T47D (cell line): ENCODE measurements at regions not wholly inside any gene's neighbourhood (a gene's known extent, or its start where the extent isn't known, plus 50 kb on each side); places are given as distances from the start of the nearest gene placed in this dataset.
"Not testable (repeated sequence)": the region's sequence is repeated elsewhere in the genome, so short reads cannot be mapped to it uniquely, and the experiment has no call there.

Experiments
- DNase-seq, 2 experiments: peaks; one replicate each; pipeline versions ENCODE4 v3.0.0 to v3.0.0-alpha.2; 2011 to 2012; ENCODE audit warnings: low read depth in 1 of 2, low spot score in 1 of 2
- JUND ChIP-seq: IDR thresholded peaks from 2 replicates; pipeline ENCODE4 v1.6.1; 2012; ENCODE audit warnings: low read depth
- in situ Hi-C: cut with HindIII; loops from 2 replicates; pipeline ENCODE4 v1.10.0; 2016; ENCODE audit warnings: low sequenced_read_pairs, low pct_unique_long_range_greater_than_20kb

DNA sequence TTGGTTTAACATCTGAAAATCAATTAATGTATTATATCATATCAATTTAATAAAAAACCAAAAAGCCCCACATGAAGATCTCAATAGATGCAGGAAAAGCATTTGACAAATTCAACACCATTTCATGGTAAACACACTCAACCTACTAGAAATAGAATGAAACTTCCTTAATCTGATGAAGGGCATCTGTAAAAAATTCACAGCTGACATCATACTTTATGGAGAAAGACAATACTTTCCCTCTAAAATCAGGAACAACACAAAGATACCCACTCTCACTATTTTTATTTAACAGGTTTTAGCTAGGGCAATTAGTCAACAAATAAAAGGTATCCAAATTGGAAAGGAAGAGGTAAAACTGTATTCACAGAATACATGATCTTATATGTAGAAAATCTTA, 303.0 kb upstream of the ZEB2 start:
- in situ Hi-C loops, result no loop called here

DNA sequence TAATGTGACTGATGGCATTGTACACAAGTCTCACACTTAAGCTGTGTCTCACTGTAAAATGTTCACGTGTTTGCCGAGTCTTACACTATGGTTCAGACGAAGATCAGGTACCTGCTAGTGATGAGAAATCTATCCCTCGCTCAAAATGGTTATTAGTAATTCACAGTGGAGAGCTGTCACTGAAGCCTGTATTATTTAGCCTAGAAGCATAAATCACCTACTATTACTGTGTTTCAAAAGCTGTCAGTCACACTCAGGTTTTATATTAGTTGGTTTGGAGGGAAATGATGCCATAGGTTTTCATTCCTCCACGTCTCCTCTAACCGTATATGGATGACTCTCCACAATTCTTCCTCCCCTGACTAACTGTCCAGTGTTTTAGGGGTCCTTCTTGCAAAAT, 292.4 kb upstream of the ZEB2 start:
- no peak for DNase-seq
- in situ Hi-C loops, result no loop called here
- no peak for TF ChIP-seq JUND

More for the DNA sequence above, 303.0 kb upstream of the ZEB2 start:
- TF ChIP-seq JUND, result no peak
- no peak for DNase-seq

DNA sequence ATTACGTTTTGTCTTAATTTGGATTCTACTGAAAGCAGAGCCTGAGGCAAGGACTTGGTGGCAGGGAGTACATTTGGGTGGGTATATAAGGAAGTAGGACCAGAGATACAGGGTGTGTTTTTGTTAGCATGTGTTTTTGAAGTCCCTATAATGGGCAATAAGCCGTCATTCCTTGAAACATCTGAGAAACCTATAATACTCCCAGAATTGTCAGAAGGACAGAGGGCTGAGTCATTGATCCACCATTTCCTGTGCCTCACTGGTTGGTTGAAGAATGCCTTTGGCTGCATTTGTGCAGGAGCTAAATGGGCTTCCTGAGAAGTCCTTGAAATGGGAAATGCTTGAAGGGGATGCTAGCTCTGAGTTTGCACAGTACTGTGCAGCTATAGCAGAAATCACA, 281.8 kb upstream of the ZEB2 start:
- in situ Hi-C loops, result no loop called here
- TF ChIP-seq JUND, result no peak
- no peak for DNase-seq

DNA sequence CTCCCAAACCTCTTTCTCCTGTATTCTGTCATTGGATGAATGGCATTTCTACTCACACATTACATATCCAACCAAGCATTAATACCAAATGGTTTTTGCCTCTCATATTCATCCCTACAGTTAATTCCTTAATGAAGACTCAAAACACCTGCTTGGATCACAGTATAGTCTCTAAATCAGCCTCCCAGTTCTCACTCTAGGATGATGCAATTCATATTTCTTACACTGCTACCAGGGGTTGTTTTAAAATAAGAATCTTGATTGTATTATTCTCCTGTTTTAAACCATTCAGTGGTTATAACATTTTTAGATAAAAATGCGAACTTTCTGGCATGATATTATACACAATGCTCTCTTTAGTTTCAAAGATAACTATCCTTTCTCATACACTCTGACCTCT, 281.4 kb upstream of the ZEB2 start:
- in situ Hi-C loops, result no loop called here
- DNase-seq, result no peak
- no peak for TF ChIP-seq JUND

DNA sequence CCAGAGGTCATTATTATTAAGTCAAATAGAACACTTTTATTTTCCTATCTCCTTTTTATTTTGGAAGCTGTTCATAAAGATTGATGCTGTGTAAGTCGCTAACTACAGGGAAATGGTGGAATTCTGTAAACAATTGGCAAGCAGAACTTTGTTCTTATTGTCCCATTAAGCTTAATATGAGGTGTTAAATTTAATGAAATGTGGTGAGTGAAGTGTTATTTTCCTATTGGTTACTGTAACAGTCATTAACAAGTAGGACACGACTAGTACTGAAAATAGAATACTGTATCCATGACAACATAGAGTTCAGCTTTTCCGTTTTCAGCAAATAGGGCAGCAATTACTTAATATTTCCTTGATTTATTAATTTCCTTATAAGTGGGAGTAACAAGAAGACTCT, 279.1 kb upstream of the ZEB2 start:
- no peak for TF ChIP-seq JUND
- in situ Hi-C loops, result no loop called here
- DNase-seq, result no peak

DNA sequence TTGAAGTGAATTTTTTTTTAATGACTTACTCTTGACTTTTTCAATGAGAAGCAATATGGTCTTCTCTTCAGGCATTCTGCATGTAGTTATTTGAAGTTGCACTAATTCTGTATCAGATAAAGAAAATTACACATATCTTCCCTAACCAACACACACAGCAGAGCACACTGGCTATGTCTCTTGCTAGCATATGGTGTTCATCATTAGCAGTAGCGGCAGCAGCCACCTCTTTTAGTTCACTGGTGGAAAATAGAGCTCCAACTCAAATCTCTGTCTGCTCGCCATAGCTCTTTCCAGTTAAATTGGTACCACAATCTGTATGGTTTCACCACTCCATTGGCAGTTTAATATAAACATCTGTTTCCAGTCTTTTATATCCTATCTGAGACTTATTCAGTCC, 278.1 kb upstream of the ZEB2 start:
- no peak for TF ChIP-seq JUND
- in situ Hi-C loops, result no loop called here
- no peak for DNase-seq

DNA sequence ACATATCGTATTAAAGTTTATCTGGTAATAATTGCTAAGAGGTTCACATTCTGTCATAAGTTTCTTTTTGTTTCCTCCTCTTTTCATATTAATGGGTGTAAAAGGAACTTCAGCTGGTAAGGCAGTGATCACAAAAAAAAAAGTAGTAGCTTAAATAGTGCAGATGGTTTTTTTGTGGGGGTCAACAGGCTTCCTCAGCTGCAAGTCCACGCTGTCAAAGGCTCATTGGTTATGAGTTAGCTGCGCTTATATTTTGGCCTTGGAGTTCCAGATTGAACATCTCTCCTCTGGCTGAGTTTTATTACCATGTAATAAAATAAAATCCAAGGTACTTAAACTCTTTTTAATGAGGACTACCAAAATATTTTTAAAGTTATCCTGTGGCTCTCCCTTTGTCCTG, 277.0 kb upstream of the ZEB2 start:
- in situ Hi-C loops, result no loop called here
- DNase-seq, result no peak
- no peak for TF ChIP-seq JUND

DNA sequence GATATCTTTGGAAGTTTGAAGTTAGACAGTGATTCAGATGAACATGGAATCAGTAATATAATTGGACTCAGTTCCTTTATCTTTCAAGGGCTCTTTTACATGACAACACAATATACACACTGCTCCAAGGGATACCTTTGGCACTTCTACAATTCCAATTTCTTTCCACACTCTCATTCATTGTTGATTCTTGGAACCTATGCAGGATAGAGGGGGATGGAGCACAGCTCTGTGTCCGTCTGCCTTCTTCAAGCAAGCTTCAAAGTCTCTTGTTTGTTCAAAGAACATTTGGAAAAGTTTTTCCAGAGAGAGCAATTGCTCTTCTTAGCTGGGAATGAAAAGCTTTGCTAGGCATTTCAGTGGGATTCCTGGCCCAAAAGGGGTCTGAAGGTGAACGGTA, 276.2 kb upstream of the ZEB2 start:
- no peak for DNase-seq
- no peak for TF ChIP-seq JUND
- in situ Hi-C loops, result no loop called here

DNA sequence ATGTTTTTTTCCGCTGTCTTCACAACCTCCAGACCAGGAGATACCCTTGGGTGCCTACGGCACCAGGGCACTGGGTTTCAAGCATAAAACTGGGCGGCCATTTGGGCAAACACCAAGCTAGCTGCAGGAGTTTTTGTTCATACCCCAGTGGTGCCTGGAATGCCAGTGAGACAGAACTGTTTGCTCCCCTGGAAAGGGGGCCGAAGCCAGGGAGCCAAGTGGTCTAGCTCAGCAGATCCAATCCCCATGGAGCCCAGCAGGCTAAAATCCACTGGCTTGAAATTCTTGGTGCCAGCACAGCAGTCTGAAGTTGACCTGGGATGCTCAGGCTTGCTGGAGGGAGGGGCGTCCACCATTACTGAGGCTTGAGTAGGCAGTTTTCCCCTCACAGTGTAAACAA, 265.3 kb upstream of the ZEB2 start:
- in situ Hi-C loops, result no loop called here

DNA sequence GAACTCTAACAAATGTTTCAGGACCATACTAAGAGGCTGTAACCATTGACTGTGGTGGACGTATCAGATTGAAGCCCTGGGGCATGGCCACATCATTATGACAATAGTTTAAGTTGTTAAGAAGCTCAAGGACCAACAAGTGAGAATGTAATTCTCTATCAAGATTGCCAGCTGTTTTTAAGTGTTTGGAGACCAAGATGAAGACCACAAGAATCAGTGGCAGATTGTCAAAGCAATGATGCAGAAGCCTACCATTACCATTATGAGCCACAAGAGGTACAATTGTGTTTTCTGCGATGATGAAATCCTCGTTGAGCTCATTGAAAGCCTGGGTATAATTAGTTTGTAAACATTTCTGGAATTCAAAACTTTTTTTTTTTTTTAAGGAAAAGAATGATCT, 261.1 kb upstream of the ZEB2 start:
- no peak for TF ChIP-seq JUND
- peak in 1 of 2 experiments; percentile 12 for DNase-seq
- in situ Hi-C loops, result no loop called here

More for the DNA sequence above, 265.3 kb upstream of the ZEB2 start:
- TF ChIP-seq JUND, result no peak
- DNase-seq, result no peak

DNA sequence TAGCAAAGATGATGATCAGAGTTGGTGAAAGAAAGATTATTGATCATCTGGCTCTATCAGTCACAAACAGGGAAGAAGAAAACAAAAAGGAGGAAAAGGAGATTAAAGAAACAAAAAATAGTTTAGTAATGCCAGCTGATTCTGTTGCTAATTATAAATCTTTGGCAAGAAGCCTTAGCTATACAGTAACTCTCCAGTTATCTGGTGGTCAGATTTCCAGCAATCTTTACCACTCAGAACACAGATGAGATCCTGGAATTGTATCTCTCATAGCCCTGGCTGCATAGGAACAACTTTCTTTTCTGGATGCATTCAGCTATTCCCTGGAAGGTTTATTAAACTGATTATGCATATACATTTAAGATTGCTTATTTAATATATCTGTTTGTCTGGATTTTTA, 256.8 kb upstream of the ZEB2 start:
- in situ Hi-C loops, result no loop called here
- TF ChIP-seq JUND, result no peak
- no peak for DNase-seq

DNA sequence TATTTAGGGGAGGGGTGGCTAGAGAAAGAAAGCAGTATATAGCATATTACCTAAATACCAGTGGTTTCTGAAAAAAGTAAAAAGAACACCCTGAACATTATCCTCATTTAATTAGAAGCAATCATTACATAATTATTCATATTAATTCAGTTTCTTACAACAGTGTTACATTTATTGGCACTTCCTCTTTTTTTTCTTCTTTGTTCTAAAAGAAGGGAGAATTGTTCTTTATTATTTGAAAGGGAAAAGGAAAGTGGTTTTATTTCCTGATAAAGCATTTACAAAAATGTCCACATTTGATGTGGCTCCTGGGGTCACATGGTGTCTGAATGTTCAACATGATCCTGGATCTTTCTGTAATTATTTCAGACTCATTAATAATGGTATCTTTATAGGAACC, 254.9 kb upstream of the ZEB2 start:
- in situ Hi-C loops, result no loop called here
- no peak for DNase-seq
- no peak for TF ChIP-seq JUND

DNA sequence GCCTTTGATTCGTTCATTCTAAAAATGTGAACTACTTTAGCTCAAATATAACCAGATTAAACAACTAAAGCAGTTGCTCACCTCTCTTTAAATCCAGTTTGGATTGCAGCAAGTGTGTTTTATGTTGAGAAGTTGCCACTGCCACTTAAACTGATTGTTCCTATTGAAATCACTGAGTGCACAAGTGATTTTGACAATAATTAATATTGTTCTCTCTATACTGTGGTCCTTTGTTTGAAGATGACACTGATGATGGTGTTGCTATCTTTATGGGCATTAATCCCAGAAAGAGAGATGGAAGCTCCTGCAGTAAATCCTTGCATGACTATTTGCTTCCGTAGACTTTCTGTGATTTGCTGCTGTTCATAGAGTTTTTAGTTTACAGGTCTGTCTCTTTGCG, 251.4 kb upstream of the ZEB2 start:
- in situ Hi-C loops, result no loop called here
- DNase-seq, result no peak
- no peak for TF ChIP-seq JUND

DNA sequence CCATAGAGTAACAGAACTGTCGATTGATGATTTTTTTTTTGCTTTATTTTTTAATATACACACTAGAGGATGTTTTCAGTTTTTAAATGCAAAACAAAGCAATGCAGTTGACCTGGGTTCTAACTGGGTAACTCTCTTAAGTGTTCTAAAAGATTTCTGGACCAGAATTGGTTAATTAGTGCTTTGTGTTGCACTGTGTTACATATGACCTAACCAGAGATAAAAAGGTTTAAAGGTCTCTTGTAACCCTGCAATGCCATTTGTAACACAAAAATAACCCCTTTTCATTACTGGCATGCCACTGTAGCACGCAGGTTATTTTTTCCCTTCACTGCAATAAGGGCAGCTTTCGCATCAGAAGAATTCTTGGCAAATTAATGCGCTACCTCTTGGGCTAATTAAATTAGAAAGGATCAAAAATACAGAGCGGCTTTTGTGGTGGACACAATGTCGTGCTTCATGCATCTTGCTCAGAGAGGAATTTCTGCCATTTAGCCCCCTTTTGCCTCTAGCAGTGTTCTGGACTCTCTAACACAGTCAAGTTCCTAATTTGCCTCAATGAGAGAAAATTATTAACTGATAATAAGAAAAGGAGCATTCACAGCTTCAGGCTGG, 250.8 kb upstream of the ZEB2 start:
- in situ Hi-C loops, result no loop called here
- no peak for DNase-seq
- no peak for TF ChIP-seq JUND

DNA sequence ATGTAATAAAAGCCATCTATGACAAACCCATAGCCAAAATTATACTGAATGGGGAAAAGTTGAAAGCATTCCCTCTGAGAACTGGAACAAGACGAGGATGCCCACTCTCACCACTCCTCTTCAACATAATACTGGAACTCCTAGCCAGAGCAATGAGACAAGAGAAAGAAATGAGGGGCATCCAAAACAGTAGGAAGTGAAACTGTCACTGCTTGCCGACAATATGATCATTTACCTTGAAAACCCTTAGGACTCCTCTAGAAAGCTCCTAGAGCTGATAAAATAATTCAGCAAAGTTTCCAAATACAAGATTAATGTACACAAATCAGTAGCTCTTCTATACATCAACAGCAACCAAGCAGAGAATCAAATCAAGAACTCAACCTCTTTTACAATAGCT, 241.0 kb upstream of the ZEB2 start:
- in situ Hi-C loops, DNase-seq: not testable (repeated sequence)
